NCI-H2171 (cell line): ENCODE measurements at regions not wholly inside any gene's neighbourhood (a gene's known extent, or its start where the extent isn't known, plus 50 kb on each side); places are given as distances from the start of the nearest gene placed in this dataset.
"Not testable (repeated sequence)": the region's sequence is repeated elsewhere in the genome, so short reads cannot be mapped to it uniquely, and the experiment has no call there.

Experiments
- DNase-seq: peaks from one replicate; lab custom pipeline; 2025; lab: John Stamatoyannopoulos, UW

DNA sequence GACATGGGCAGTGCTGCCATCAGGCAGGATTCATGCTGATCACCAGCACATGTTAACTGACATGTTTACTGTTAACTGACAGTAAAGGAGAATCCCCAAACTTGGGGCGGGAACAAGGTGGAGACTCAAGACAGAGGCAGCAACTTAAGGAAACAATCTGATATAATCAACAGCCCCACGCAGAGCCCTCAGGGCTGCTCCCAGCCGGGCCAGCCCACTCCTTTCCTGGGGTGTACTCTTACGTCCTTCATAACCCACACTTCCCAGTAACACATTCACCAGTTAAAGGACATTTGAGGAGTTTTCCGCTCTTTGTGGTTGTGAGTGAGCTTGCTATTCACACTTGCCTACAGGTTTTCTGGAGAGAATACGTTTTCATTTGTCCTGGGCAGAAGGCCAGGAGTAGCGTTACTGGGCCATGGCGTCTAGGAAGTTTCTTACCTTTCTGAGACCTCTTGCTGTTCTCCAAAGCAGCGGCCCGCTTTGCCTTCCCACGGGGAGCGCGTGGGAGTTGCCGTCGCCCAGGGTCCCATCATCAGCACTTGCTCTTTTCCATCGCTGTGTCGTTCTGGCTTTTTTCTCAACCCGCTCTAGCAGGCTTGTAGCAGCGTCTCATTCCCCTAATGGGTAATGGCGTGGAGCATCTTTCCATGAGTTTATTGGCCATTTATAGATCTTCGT lies 56.4 kb downstream of the FOXF2 start:
- DNase-seq, result no peak

- no peak for DNase-seq
Measured at GRCh38 chr6:1449896-1450295, 60.5 kb downstream of the FOXF2 start.

GRCh38 chr6:1453024-1453423 lies 63.6 kb downstream of the FOXF2 start:
- no peak for DNase-seq

DNA sequence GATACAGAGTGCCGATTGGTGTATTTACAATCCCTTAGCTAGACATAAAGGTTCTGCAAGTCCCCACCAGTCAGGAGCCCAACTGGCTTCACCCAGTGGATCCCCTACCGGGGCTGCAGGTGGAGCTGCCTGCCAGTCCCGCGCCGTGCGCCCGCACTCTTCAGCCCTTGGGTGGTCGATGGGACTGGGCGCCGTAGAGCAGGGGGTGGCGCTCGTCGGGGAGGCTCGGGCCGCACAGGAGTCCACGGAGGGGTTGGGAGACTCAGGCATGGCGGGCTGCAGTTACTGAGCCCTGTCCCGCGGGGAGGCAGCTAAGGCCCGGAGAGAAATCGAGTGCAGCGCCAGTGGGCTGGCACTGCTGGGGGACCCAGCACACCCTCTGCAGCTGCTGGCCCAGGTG lies 67.4 kb downstream of the FOXF2 start:
- not testable (repeated sequence) for DNase-seq

DNA sequence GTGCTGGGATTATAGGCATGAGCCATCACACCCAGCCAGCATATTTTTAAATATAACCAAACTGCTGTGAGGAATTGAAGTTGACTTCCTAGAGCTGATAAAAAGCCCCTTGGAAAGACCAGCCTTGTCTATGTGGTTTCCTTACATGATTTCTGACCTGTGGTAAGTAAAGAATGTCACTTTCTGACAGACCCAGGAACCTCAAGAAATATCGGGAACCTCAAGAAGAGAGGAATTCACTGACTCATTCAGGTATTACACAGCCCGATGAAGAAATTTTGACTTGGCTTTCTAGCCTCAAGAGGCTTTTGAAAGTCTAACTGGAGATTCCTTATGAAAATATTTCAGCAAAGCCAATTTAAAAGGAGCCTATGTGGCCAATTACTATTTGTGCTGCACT lies 71.8 kb downstream of the FOXF2 start:
- no peak for DNase-seq

DNA sequence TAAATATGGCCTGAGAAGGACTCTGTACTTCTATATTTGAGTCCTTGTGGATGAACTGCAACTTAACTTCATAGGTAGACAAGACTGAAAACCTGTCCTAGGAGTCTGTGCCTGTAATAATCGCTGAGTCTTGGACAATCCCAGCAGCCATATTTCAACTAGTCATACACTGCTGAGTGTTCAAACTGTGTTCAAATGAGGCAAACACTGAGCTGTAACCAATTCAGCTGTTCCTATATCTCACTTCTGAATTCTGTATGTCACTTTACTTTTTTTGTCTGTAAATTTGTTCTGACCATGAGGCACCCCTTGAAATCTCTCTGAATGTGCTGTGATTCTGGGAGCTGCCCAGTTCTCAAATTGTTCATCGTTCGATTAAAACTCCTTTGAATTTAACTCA lies 72.4 kb downstream of the FOXF2 start:
- no peak for DNase-seq

DNA sequence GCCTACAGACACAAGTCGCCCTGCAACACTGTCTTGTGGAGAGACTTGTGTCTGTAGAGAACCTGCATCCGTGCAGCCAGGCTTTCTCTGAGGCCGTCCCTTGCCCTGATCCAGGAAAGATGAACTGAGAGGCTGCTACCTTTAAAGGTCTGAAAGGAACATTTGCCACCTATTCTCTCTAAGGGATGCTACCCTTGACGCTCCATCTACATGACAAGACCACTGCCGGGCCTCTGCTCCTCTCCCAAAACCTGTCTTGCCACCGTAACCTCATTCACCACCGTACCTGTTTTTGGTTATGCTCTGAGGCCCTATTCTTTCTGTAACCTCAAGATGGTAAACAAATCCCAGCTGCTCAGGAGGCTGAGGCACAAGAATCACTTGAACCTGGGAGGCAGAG lies 73.9 kb downstream of the FOXF2 start:
- no peak for DNase-seq

DNA sequence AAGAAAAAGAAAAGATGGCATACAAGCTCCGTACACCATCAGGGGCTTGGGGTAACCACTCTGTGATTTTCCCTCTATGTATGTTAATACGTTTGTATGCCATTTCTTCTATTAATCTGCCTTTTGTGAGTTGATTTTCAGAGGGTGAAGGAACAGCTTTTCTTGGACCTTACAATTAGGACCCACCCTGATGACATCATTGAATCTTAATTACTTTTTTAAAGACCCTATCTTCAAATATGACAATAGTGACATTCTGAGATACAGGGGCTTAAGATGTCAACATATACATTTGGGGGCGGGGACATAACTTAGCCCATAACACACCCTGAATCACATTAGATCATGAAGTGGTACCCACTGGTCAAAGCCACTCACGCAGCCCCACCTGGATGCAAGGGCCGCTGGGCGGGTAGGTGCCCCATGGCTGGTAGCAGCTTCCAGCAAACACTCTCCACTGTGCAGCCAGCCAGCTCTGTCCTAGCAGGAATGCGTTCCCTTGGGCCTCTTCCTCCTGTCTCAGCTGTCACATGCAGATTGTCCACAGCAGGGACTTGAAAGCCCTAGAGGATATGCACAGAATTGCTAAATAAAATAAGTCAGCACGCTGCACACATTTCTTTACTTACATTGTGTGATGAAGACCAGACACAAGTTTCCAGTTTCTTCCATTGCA lies 74.5 kb downstream of the FOXF2 start:
- DNase-seq, result no peak

DNA sequence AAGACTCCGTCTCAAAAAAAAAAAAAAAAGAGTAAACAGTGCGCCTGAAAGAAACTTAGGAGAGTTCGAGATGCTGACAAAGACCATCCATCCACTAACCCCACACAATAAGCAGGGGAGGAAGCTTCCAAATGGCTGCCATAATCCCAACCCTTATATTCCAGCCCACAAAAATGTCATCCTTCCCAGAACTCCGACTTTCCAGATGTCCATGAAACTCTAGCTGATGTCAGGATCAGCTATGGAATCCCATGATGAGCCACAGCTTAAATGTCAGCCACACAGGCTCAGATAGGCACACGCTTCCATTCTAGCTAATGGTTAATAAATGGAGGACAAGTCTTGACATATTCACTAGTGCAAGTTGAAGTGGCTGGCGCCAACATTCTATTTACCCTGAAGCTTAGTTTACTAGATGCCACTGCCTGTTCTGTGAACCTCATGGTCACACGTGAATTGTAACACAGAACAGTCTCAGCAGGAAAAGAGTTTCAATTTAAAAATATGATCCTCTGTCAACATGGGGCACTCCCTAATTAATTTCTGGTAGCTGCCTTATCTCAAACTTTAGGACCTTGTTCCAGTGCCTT lies 75.5 kb downstream of the FOXF2 start:
- peak; percentile 13 for DNase-seq

GRCh38 chr6:1468126-1468525 lies 78.8 kb downstream of the FOXF2 start:
- no peak for DNase-seq

GRCh38 chr6:1470040-1470439 lies 80.7 kb downstream of the FOXF2 start:
- no peak for DNase-seq

DNA sequence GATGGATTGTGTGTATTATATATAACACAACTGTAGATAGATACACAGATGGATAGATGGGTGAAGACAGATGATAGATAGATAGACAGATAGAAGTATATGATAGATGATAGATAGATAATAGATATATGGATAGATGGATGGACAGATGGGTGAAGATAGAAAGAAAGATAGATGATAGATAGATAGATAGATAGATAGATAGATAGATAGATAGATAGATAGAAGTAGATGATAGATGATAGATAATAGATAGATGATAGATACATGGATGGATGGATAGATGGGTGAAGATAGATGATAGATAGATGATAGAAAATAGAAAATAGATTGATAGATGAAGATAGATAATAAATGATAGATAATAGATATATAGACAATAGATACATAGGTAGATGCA lies 83.3 kb downstream of the FOXF2 start:
- no peak for DNase-seq

- no peak for DNase-seq
Measured at GRCh38 chr6:1473166-1473565, 83.8 kb downstream of the FOXF2 start.

DNA sequence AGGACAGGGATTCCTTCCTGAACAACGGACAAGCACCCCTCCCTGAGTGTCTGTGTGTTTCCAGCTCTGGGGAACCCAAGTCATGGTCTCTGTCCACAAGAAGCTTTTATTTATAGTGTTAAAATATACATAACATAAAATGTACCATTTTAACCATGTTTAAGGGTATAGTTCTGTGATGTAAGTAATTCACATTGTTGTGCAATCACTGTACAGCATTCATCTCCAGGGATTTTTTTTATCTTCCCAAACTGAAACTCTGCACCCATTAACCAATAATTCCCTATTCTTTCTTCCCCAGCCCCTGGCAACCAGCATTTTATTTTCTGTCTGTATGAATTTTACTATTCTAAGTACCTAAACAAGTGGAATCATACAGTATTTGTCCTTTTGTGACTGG lies 84.2 kb downstream of the FOXF2 start:
- no peak for DNase-seq

DNA sequence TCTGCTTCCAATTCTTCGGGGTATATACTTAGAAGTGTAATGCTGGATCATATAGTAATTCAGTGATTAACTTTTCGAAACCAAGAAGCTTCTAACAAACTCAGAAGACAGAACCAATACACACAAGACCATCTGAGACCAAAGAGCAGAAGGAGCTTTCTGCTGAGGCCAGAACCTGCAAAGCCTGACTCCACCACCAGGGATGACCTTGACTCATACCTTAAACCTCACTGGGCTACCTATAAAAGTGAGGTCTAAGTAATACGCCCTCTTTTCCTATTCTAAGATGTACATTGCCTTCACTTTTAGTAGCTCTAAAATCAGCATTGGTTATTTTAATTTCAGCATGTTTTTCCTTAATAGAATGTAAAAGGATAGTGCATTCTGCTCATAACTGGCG lies 84.8 kb downstream of the FOXF2 start:
- no peak for DNase-seq

DNA sequence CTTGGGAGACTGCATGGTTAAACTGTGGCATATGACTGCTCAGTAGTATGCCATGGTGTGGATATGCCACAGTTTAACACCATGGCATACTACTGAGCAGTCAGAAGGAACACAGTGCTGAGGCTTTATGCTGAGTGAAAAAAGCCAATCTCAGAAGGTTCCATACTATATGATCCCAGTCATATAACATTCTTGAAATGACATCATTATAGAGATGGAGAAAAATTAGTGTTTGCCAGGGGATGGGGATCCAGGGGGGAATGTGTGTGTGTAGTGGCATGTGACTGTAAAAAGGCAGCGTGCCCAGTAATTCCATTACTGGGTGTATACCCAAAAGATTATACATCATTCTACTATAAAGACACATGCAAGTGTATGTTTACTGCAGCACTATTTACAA lies 85.8 kb downstream of the FOXF2 start:
- no peak for DNase-seq

DNA sequence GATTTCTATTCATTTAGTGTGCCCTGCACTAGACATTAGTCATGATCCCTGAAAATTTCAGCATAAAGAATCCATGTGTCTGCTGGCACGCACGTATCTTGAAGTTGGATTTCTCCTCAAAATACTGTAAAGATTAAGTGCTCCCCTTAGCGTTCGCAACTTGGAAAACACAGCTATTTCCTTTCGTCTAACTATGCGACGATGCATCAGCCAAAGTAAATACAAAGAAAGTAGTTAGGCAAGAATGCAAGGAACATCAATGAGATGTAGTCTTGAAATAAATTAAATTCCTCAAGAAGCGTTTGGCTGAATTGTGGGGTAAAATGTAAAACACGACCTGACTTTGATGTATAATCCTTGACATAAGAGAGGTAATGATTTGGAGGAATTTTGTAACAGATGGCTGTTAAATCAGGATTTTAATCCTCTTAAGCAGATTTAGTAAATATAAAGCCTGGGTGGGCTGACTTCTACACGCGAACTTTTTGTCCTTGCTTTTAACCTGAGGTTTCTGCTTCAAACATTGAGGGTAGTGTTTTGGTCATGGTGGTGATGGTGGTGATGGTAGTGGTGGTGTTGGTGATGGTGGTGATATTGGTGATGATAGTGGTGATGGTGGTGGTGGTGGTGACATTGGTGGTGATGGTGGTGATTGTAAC lies 88.2 kb downstream of the FOXF2 start:
- no peak for DNase-seq

DNA sequence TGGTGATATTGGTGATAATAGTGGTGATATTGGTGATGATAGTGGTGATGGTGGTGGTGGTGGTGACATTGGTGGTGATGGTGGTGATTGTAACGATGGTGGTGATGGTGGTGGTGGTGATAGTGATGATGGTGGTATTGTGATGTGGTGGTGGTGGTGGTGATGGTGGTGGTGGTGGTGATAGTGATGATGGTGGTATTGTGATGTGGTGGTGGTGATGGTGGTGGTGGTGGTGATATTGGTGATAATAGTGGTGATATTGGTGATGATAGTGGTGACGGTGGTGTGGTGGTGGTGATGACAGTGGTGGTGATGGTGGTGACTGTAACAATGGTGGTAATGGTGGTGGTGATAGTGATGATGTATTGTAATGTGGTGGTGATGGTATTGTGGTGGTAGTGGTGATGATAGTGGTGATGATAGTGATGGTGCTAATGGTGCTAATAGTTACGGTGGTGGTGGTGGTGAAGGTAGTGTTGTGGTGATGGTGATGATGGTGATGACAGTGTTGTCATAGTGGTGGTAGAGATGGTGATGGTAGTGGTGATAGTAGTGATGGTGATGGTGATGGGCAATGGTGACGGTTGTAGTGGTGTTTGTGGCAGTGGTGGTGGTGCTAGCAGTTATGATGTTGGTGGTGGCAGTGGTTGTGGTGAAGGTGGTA lies 88.9 kb downstream of the FOXF2 start:
- not testable (repeated sequence) for DNase-seq

- no peak for DNase-seq
Measured at GRCh38 chr6:1479095-1479494, 89.7 kb downstream of the FOXF2 start.

DNA sequence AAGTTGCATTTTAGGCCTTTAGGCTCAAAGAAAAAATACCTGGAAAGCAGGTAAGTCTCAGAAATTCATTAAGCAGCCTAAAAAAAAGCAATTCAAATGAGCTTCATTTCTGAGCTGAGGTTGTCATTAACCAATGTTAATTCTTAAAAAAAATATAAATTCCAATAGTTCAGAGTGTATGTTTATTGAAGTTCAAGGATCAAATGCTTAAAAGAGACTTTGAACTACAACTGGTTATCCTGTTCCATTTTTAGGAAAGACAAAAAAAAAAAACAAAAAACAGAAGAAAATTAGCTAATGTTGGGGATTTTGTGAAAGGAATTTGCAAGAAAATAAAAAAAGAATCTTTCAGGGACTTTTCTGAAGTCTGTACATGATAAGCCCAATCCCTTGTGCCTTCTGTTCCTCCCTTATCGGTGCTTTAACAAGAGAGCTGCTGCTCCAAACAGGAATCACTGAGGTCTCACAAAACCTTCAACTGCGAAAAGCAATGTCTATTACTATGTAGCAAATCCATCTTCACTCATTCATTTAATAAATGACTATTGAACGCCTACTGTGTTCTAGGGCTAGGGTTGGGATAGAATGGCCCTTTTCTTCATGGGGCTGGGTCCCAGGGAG lies 90.3 kb downstream of the FOXF2 start:
- DNase-seq, result no peak

DNA sequence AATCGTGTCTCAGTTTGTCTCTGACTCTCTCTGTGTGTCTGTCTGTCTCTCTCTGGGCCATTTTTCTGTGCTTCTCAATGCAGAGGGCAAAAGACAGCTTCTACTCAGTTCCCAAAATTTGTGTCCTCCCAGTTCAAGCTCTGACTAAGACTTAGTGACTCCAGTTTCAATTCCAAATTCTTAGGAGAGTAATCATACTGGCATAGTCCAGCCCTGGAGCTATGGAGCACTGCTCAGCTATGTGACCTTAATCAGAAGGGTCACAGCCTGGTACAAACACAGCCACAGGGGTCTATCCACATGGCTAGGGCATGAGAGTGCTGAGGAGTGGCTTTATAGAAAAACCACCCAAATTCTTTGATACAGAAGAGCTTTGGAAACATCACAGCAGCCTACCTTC lies 91.9 kb downstream of the FOXF2 start:
- DNase-seq, result no peak
